Fibroblast of lung (primary cell): ENCODE measurements at regions not wholly inside any gene's neighbourhood (a gene's known extent, or its start where the extent isn't known, plus 50 kb on each side); places are given as distances from the start of the nearest gene placed in this dataset.

ENCODE experiments used
- EZH2 ChIP-seq: IDR thresholded peaks from 2 replicates; pipeline ENCODE4 v1.5.1; 2012; ENCODE audit warnings: low read length, control low read depth, mild to moderate bottlenecking; ENCODE audit errors: missing control alignments
- TF ChIP-seq, protein P1 (sequence below), 2 donors: IDR thresholded peaks in 1 of 2; conservative IDR thresholded peaks in 1 of 2; 1 replicate in 1 of 2; 2 replicates in 1 of 2; pipeline ENCODE4 v1.5.1; 2011 to 2012; ENCODE audit warnings: low read length in 2 of 2, control low read depth in 1 of 2, inconsistent platforms in 1 of 2, low read depth in 1 of 2, mild to moderate bottlenecking in 1 of 2

DNA sequence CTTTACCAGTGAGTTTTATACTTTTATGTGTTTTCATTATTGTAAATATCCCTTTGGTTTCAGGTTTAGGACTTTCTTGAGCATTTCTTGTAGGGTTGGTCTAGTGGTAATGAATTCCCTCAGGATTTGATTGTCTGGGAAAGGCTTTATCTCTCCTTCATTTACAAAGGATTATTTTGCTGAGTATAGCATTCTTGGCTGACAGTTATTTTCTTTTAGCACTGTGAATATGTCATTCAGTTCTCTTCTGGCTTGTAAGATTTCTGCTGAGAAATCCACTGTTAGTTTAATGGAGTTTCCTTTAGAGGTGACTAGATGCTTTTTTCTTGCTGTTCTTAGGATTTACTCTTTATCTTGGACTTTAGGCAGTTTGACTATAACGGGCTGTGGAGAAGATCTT is 373.9 kb downstream of the TSN start:
- TF ChIP-seq, protein P1, sequence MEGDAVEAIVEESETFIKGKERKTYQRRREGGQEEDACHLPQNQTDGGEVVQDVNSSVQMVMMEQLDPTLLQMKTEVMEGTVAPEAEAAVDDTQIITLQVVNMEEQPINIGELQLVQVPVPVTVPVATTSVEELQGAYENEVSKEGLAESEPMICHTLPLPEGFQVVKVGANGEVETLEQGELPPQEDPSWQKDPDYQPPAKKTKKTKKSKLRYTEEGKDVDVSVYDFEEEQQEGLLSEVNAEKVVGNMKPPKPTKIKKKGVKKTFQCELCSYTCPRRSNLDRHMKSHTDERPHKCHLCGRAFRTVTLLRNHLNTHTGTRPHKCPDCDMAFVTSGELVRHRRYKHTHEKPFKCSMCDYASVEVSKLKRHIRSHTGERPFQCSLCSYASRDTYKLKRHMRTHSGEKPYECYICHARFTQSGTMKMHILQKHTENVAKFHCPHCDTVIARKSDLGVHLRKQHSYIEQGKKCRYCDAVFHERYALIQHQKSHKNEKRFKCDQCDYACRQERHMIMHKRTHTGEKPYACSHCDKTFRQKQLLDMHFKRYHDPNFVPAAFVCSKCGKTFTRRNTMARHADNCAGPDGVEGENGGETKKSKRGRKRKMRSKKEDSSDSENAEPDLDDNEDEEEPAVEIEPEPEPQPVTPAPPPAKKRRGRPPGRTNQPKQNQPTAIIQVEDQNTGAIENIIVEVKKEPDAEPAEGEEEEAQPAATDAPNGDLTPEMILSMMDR (conservative IDR thresholded peaks at IDR 0.05 in 1 of 2, IDR thresholded peaks at IDR 0.05 in 1 of 2; ENCODE audit: low read depth in 1 of 2, low read length in 2 of 2) = no peak
- no peak for TF ChIP-seq EZH2
